ENCODE measurements at regions not wholly inside any gene's neighbourhood (a gene's known extent, or its start where the extent isn't known, plus 50 kb on each side); places are given as distances from the start of the nearest gene placed in this dataset.

DNA sequence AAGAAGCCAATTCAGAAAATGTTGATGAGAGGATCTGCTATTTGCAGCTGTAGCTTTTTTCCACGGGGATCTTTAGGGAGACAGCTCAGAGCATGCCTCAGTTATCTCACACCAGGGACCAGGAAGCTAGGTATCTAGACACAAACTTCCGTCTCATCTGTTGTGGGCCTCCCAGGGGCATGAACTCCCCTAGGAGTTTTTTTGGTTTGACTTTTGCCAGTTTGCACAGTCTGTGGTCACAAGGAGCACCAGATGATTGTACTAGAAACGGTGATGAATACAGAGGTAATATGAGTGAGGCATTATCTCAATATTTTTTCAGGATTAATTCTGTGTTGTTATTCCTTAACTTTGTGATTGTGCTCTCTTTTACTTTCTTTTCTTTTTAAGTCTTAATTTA, 533.2 kb upstream of the SEMA6A start:
- Histone ChIP-seq H3K27ac (replicated peaks; ENCODE audit: low read length) (no peak overlapping the region), H3K4me1 (ENCODE audit: control insufficient read depth in 2 of 2, insufficient read depth in 1 of 2, low read depth in 1 of 2, low read length in 2 of 2) (peaks cover 6 to 28% of the 10 kb centered on the region in 2 donors), H2BK15ac (ENCODE audit: low read length) (no peak overlapping the region), H3K18ac (ENCODE audit: low read length) (no peak overlapping the region), H3K79me1 (ENCODE audit: low read depth, low read length) (no peaks in the 10 kb centered on the region), H3K27me3 (ENCODE audit: control insufficient read depth in 3 of 3, insufficient read depth in 3 of 3, low read depth in 1 of 3, low read length in 3 of 3) (no peaks in the 10 kb centered on the region), H3K14ac (ENCODE audit: low read length) (no peak overlapping the region), H2AK5ac (ENCODE audit: low read depth, low read length) (no peak overlapping the region), H2BK12ac (ENCODE audit: low read length) (no peak overlapping the region), H3K23ac (ENCODE audit: low read depth, low read length, poor library complexity) (no peak overlapping the region), H2BK5ac (ENCODE audit: low read length) (no peak overlapping the region), H2AFZ (ENCODE audit: low read length) (no peak overlapping the region), H2BK120ac (ENCODE audit: low read depth, low read length) (no peak overlapping the region), H3K9me3 (replicated peaks in 1 of 2; ENCODE audit: control insufficient read depth in 2 of 2, insufficient read depth in 1 of 2, low read depth in 1 of 2, low read length in 2 of 2) (peaks cover 0 to 3% of the 10 kb centered on the region in 2 donors), H3K36me3 (replicated peaks in 1 of 2; ENCODE audit: control insufficient read depth in 2 of 2, insufficient read depth in 2 of 2, low read length in 2 of 2) (no peaks in the 10 kb centered on the region), H3K4me2 (ENCODE audit: insufficient read depth, low read length, poor library complexity, severe bottlenecking) (no peak overlapping the region), H3K4ac (ENCODE audit: low read length) (no peak overlapping the region), H4K91ac (ENCODE audit: low read depth, low read length, poor library complexity) (no peak overlapping the region), H3K4me3 (ENCODE audit: low read length in 2 of 2) (no peak overlapping the region), H4K8ac (ENCODE audit: low read depth, low read length) (no peak overlapping the region), H3K9ac (ENCODE audit: low read depth, low read length, poor library complexity) (no peak overlapping the region)
- DNase-seq (ENCODE audit: low spot score) = no peak
- no CpG with 5 or more reads among the region's 3 CpGs for WGBS, 2 donors (ENCODE audit: extremely low coverage in 2 of 2, insufficient read length in 2 of 2, insufficient replicate concordance in 1 of 2)

- H2AK5ac ChIP-seq (ENCODE audit: low read depth, low read length) = no peak overlapping the region
- no peaks in the 10 kb centered on the region for H3K79me1 ChIP-seq (ENCODE audit: low read depth, low read length)
- no peaks in the 10 kb centered on the region for H3K27me3 ChIP-seq (ENCODE audit: control insufficient read depth in 3 of 3, insufficient read depth in 3 of 3, low read depth in 1 of 3, low read length in 3 of 3)
- H3K9me3 ChIP-seq (replicated peaks in 1 of 2; ENCODE audit: control insufficient read depth in 2 of 2, insufficient read depth in 1 of 2, low read depth in 1 of 2, low read length in 2 of 2) = no peaks in the 10 kb centered on the region
- H3K23ac ChIP-seq (ENCODE audit: low read depth, low read length, poor library complexity) = no peak overlapping the region
- no peak overlapping the region for H2BK15ac ChIP-seq (ENCODE audit: low read length)
- no peak overlapping the region for H2BK120ac ChIP-seq (ENCODE audit: low read depth, low read length)
- no peak overlapping the region for H3K4me3 ChIP-seq (ENCODE audit: low read length in 2 of 2)
- peak; percentile 64 for DNase-seq (ENCODE audit: low spot score)
- H4K91ac ChIP-seq (ENCODE audit: low read depth, low read length, poor library complexity) = no peak overlapping the region
- no CpG with 5 or more reads among the region's 4 CpGs for WGBS, 2 donors (ENCODE audit: extremely low coverage in 2 of 2, insufficient read length in 2 of 2, insufficient replicate concordance in 1 of 2)
- no peak overlapping the region for H3K9ac ChIP-seq (ENCODE audit: low read depth, low read length, poor library complexity)
- H2BK5ac ChIP-seq (ENCODE audit: low read length) = no peak overlapping the region
- no peak overlapping the region for H3K4me2 ChIP-seq (ENCODE audit: insufficient read depth, low read length, poor library complexity, severe bottlenecking)
- H3K18ac ChIP-seq (ENCODE audit: low read length) = no peak overlapping the region
- no peak overlapping the region for H2BK12ac ChIP-seq (ENCODE audit: low read length)
- H3K4me1 ChIP-seq (ENCODE audit: control insufficient read depth in 2 of 2, insufficient read depth in 1 of 2, low read depth in 1 of 2, low read length in 2 of 2) = peaks cover 8 to 36% of the 10 kb centered on the region in 2 donors
- H3K36me3 ChIP-seq (replicated peaks in 1 of 2; ENCODE audit: control insufficient read depth in 2 of 2, insufficient read depth in 2 of 2, low read length in 2 of 2) = no peaks in the 10 kb centered on the region
- H3K27ac ChIP-seq (replicated peaks; ENCODE audit: low read length) = peak overlapping the region; percentile 65
- no peak overlapping the region for H3K14ac ChIP-seq (ENCODE audit: low read length)
- no peak overlapping the region for H4K8ac ChIP-seq (ENCODE audit: low read depth, low read length)
- H2AFZ ChIP-seq (ENCODE audit: low read length) = peak overlapping the region; percentile 39
- H3K4ac ChIP-seq (ENCODE audit: low read length) = no peak overlapping the region
Measured at GRCh38 chr5:117103703-117104102, 529.1 kb upstream of the SEMA6A start.

- H3K14ac ChIP-seq (ENCODE audit: low read length) = no peak overlapping the region
- H2AFZ ChIP-seq (ENCODE audit: low read length) = peak overlapping the region; percentile 9
- no peak overlapping the region for H3K18ac ChIP-seq (ENCODE audit: low read length)
- no peak overlapping the region for H4K8ac ChIP-seq (ENCODE audit: low read depth, low read length)
- H3K4ac ChIP-seq (ENCODE audit: low read length) = no peak overlapping the region
- H3K4me3 ChIP-seq (ENCODE audit: low read length in 2 of 2) = no peak overlapping the region
- no peak overlapping the region for H3K9ac ChIP-seq (ENCODE audit: low read depth, low read length, poor library complexity)
- H3K9me3 ChIP-seq (replicated peaks in 1 of 2; ENCODE audit: control insufficient read depth in 2 of 2, insufficient read depth in 1 of 2, low read depth in 1 of 2, low read length in 2 of 2) = no peaks in the 10 kb centered on the region
- H3K23ac ChIP-seq (ENCODE audit: low read depth, low read length, poor library complexity) = no peak overlapping the region
- H2AK5ac ChIP-seq (ENCODE audit: low read depth, low read length) = no peak overlapping the region
- no peaks in the 10 kb centered on the region for H3K36me3 ChIP-seq (replicated peaks in 1 of 2; ENCODE audit: control insufficient read depth in 2 of 2, insufficient read depth in 2 of 2, low read length in 2 of 2)
- no peak overlapping the region for H2BK120ac ChIP-seq (ENCODE audit: low read depth, low read length)
- no peak overlapping the region for H2BK12ac ChIP-seq (ENCODE audit: low read length)
- H4K91ac ChIP-seq (ENCODE audit: low read depth, low read length, poor library complexity) = no peak overlapping the region
- H3K79me1 ChIP-seq (ENCODE audit: low read depth, low read length) = no peaks in the 10 kb centered on the region
- H3K4me2 ChIP-seq (ENCODE audit: insufficient read depth, low read length, poor library complexity, severe bottlenecking) = no peak overlapping the region
- H2BK15ac ChIP-seq (ENCODE audit: low read length) = no peak overlapping the region
- H3K27me3 ChIP-seq (ENCODE audit: control insufficient read depth in 3 of 3, insufficient read depth in 3 of 3, low read depth in 1 of 3, low read length in 3 of 3) = no peaks in the 10 kb centered on the region
- no peak for DNase-seq (ENCODE audit: low spot score)
- peak overlapping the region; percentile 41 for H3K27ac ChIP-seq (replicated peaks; ENCODE audit: low read length)
- H2BK5ac ChIP-seq (ENCODE audit: low read length) = no peak overlapping the region
- peaks cover 5 to 36% of the 10 kb centered on the region in 2 donors for H3K4me1 ChIP-seq (ENCODE audit: control insufficient read depth in 2 of 2, insufficient read depth in 1 of 2, low read depth in 1 of 2, low read length in 2 of 2)
Measured at GRCh38 chr5:117102591-117102990, 528.0 kb upstream of the SEMA6A start.

GRCh38 chr5:117100176-117100575, 525.6 kb upstream of the SEMA6A start:
- WGBS, 2 donors (ENCODE audit: extremely low coverage in 2 of 2, insufficient read length in 2 of 2, insufficient replicate concordance in 1 of 2) = no CpG with 5 or more reads among the region's 1 CpG
- no peak overlapping the region for H3K23ac ChIP-seq (ENCODE audit: low read depth, low read length, poor library complexity)
- H4K8ac ChIP-seq (ENCODE audit: low read depth, low read length) = no peak overlapping the region
- H3K4me2 ChIP-seq (ENCODE audit: insufficient read depth, low read length, poor library complexity, severe bottlenecking) = no peak overlapping the region
- no peak overlapping the region for H3K27ac ChIP-seq (replicated peaks; ENCODE audit: low read length)
- H2BK12ac ChIP-seq (ENCODE audit: low read length) = no peak overlapping the region
- H3K9me3 ChIP-seq (replicated peaks in 1 of 2; ENCODE audit: control insufficient read depth in 2 of 2, insufficient read depth in 1 of 2, low read depth in 1 of 2, low read length in 2 of 2) = no peaks in the 10 kb centered on the region
- no peak overlapping the region for H2BK120ac ChIP-seq (ENCODE audit: low read depth, low read length)
- no peak overlapping the region for H3K4me3 ChIP-seq (ENCODE audit: low read length in 2 of 2)
- H3K36me3 ChIP-seq (replicated peaks in 1 of 2; ENCODE audit: control insufficient read depth in 2 of 2, insufficient read depth in 2 of 2, low read length in 2 of 2) = no peaks in the 10 kb centered on the region
- no peak overlapping the region for H3K4ac ChIP-seq (ENCODE audit: low read length)
- H3K27me3 ChIP-seq (ENCODE audit: control insufficient read depth in 3 of 3, insufficient read depth in 3 of 3, low read depth in 1 of 3, low read length in 3 of 3) = no peaks in the 10 kb centered on the region
- no peak overlapping the region for H2BK15ac ChIP-seq (ENCODE audit: low read length)
- H3K9ac ChIP-seq (ENCODE audit: low read depth, low read length, poor library complexity) = no peak overlapping the region
- no peak overlapping the region for H2AFZ ChIP-seq (ENCODE audit: low read length)
- no peak overlapping the region for H4K91ac ChIP-seq (ENCODE audit: low read depth, low read length, poor library complexity)
- no peak for DNase-seq (ENCODE audit: low spot score)
- no peak overlapping the region for H3K14ac ChIP-seq (ENCODE audit: low read length)
- peaks cover 13 to 45% of the 10 kb centered on the region in 2 donors for H3K4me1 ChIP-seq (ENCODE audit: control insufficient read depth in 2 of 2, insufficient read depth in 1 of 2, low read depth in 1 of 2, low read length in 2 of 2)
- no peaks in the 10 kb centered on the region for H3K79me1 ChIP-seq (ENCODE audit: low read depth, low read length)
- H3K18ac ChIP-seq (ENCODE audit: low read length) = no peak overlapping the region
- H2AK5ac ChIP-seq (ENCODE audit: low read depth, low read length) = no peak overlapping the region
- H2BK5ac ChIP-seq (ENCODE audit: low read length) = no peak overlapping the region

Measured in neuronal stem cell (in vitro differentiated cells).